ENCODE measurements at regions not wholly inside any gene's neighbourhood (a gene's known extent, or its start where the extent isn't known, plus 50 kb on each side); places are given as distances from the start of the nearest gene placed in this dataset.

- no peaks in the 10 kb centered on the region for H4K20me1 ChIP-seq (ENCODE audit: control insufficient read depth, insufficient read depth, low read length, poor library complexity, severe bottlenecking)
- Mint-ChIP-seq H3K4me1 (no peaks in the 10 kb centered on the region), H3K27ac (no peak overlapping the region), H3K27me3 (peaks cover 60% of the 10 kb centered on the region), H3K4me3 (no peak overlapping the region), H3K9me3 (ENCODE audit: insufficient read depth) (no peaks in the 10 kb centered on the region)
- intact Hi-C loops (cut with micrococcal nuclease) = no loop called here
- H3K4me2 ChIP-seq (replicated peaks; ENCODE audit: low read depth, low read length, poor library complexity, severe bottlenecking) = no peak overlapping the region
- peaks cover 0 to 5% (median 0%) of the 10 kb centered on the region in 3 donors for H3K9me3 ChIP-seq (ENCODE audit: control extremely low read depth in 1 of 3, control insufficient read depth in 2 of 3, insufficient read depth in 1 of 3, low read length in 2 of 3)
- H3K4me1 ChIP-seq (ENCODE audit: control insufficient read depth in 2 of 2, insufficient read depth in 2 of 2, low read length in 2 of 2) = no peaks in the 10 kb centered on the region
- no peak overlapping the region for H2AFZ ChIP-seq (ENCODE audit: insufficient read depth, low read depth, low read length, poor library complexity, severe bottlenecking)
- no peaks in the 10 kb centered on the region for H3K36me3 ChIP-seq (replicated peaks in 1 of 2; ENCODE audit: control extremely low read depth in 1 of 2, control insufficient read depth in 1 of 2, extremely low read depth in 1 of 2, insufficient read depth in 2 of 2, low read length in 1 of 2)
- H3K4me3 ChIP-seq (ENCODE audit: control extremely low read depth in 1 of 5, extremely low read depth in 1 of 5, insufficient read depth in 1 of 5, low read depth in 2 of 5, low read length in 4 of 5) = no peak overlapping the region
- peaks cover 0 to 32% (median under 1%) of the 10 kb centered on the region in 4 experiments for H3K27me3 ChIP-seq (replicated peaks in 1 of 4; ENCODE audit: control extremely low read depth in 1 of 4, control insufficient read depth in 3 of 4, insufficient read depth in 4 of 4, low read length in 3 of 4)
- POLR2A ChIA-PET = no interaction called here
- CTCF ChIA-PET = no interaction called here
- H3K27ac ChIP-seq (ENCODE audit: low read length in 2 of 2) = no peak overlapping the region
- no peaks in the 10 kb centered on the region for H3K79me2 ChIP-seq (ENCODE audit: control insufficient read depth, insufficient read depth, low read length)
- no peak overlapping the region for H3K9ac ChIP-seq (ENCODE audit: low read length)
- WGBS (ENCODE audit: insufficient coverage) = 95% methylated on average over 3 of the region's 4 CpGs
- TF ChIP-seq EZH2 (IDR thresholded peaks at IDR 0.05; ENCODE audit: borderline replicate concordance, insufficient read depth, low read depth, low read length, poor library complexity, severe bottlenecking) = no peak
- TF ChIP-seq CTCF (IDR thresholded peaks at IDR 0.05) = no peak
- ATAC-seq (ENCODE audit: low read depth) (no peak), DNase-seq (no peak)
Measured at GRCh38 chr10:75287697-75288096, 51.9 kb upstream of the COMTD1 start.

DNA sequence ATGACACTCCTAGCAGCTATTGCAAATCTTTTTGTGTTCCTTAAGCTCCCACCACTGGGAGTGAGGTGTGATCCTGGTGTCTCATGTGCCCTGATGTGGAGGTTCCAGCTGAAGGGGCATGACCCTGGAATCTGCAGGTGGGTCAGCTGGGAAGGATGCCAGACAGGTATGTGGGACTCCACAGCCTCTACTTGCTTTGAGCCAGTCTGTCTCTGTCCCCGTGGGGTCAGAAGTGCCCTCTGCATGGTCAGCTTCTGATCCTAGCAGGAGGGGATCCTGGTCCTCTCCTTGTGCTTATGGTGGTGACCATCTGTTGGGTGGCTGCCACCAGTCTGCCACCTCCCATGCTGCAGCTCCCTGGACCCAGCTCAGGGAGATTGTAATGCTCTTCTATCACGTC is 51.1 kb upstream of the COMTD1 start:
- H3K9ac ChIP-seq (ENCODE audit: low read length) = no peak overlapping the region
- no peak for DNase-seq
- H3K27me3 ChIP-seq (replicated peaks in 1 of 4; ENCODE audit: control extremely low read depth in 1 of 4, control insufficient read depth in 3 of 4, insufficient read depth in 4 of 4, low read length in 3 of 4) = peaks cover 0 to 37% (median 1%) of the 10 kb centered on the region in 4 experiments
- intact Hi-C loops (cut with micrococcal nuclease) = no loop called here
- no peak overlapping the region for H3K27ac ChIP-seq (ENCODE audit: low read length in 2 of 2)
- no peak overlapping the region for H3K4me2 ChIP-seq (replicated peaks; ENCODE audit: low read depth, low read length, poor library complexity, severe bottlenecking)
- no peak overlapping the region for H3K4me3 ChIP-seq (ENCODE audit: control extremely low read depth in 1 of 5, extremely low read depth in 1 of 5, insufficient read depth in 1 of 5, low read depth in 2 of 5, low read length in 4 of 5)
- H3K36me3 ChIP-seq (replicated peaks in 1 of 2; ENCODE audit: control extremely low read depth in 1 of 2, control insufficient read depth in 1 of 2, extremely low read depth in 1 of 2, insufficient read depth in 2 of 2, low read length in 1 of 2) = no peaks in the 10 kb centered on the region
- no peaks in the 10 kb centered on the region for H4K20me1 ChIP-seq (ENCODE audit: control insufficient read depth, insufficient read depth, low read length, poor library complexity, severe bottlenecking)
- no peak for TF ChIP-seq CTCF (IDR thresholded peaks at IDR 0.05)
- no peak for TF ChIP-seq EZH2 (IDR thresholded peaks at IDR 0.05; ENCODE audit: borderline replicate concordance, insufficient read depth, low read depth, low read length, poor library complexity, severe bottlenecking)
- no peak overlapping the region for H3K4me3 Mint-ChIP-seq
- peaks cover 55% of the 10 kb centered on the region for H3K27me3 Mint-ChIP-seq
- ChIA-PET POLR2A (no interaction called here), CTCF (no interaction called here)
- 88% methylated on average over 2 of the region's 2 CpGs for WGBS (ENCODE audit: insufficient coverage)
- H3K79me2 ChIP-seq (ENCODE audit: control insufficient read depth, insufficient read depth, low read length) = no peaks in the 10 kb centered on the region
- no peaks in the 10 kb centered on the region for H3K4me1 Mint-ChIP-seq
- peaks cover 0 to 5% (median 0%) of the 10 kb centered on the region in 3 donors for H3K9me3 ChIP-seq (ENCODE audit: control extremely low read depth in 1 of 3, control insufficient read depth in 2 of 3, insufficient read depth in 1 of 3, low read length in 2 of 3)
- H2AFZ ChIP-seq (ENCODE audit: insufficient read depth, low read depth, low read length, poor library complexity, severe bottlenecking) = no peak overlapping the region
- no peak overlapping the region for H3K27ac Mint-ChIP-seq
- no peak for ATAC-seq (ENCODE audit: low read depth)
- no peaks in the 10 kb centered on the region for H3K9me3 Mint-ChIP-seq (ENCODE audit: insufficient read depth)
- no peaks in the 10 kb centered on the region for H3K4me1 ChIP-seq (ENCODE audit: control insufficient read depth in 2 of 2, insufficient read depth in 2 of 2, low read length in 2 of 2)
